CD4-positive, alpha-beta T cell (primary cell): ENCODE measurements at regions not wholly inside any gene's neighbourhood (a gene's known extent, or its start where the extent isn't known, plus 50 kb on each side); places are given as distances from the start of the nearest gene placed in this dataset.

Experiments
- ATAC-seq: fragments of 200-7000 bp; cut with Tn5 transposase; one replicate; pipeline ENCODE4 v1.10.0; 2022; ENCODE audit warnings: mild to moderate bottlenecking; ENCODE audit not compliant: poor library complexity
- CTCF ChIA-PET: fragments of 350-600 bp; sonication (Branson Sonifier 250); formaldehyde crosslinking; loops from one replicate; lab custom pipeline; 2021; ENCODE audit warnings: antibody characterized with exemption, inconsistent platforms; lab: Charles Lee
- POLR2A ChIA-PET: fragments of 350-600 bp; sonication (Branson Sonifier 250); formaldehyde crosslinking; loops from one replicate; lab custom pipeline; 2021; ENCODE audit warnings: antibody characterized with exemption, inconsistent platforms; lab: Charles Lee
- DNase-seq, 14 experiments: peaks; one replicate each; pipeline ENCODE4 v3.0.0-alpha.2; 2013 to 2020; ENCODE audit warnings: mixed read lengths in 2 of 14
- H3K27ac ChIP-seq, 2 donors: one replicate each; pipeline versions ENCODE4 v1.5.1 to v1.7.0; 2013; ENCODE audit warnings: low read length in 2 of 2, low read depth in 1 of 2, mild to moderate bottlenecking in 1 of 2
- H3K27me3 ChIP-seq, 2 experiments: 1 replicate in 1 of 2; 2 replicates in 1 of 2; pipeline versions ENCODE4 v1.6.1 to v1.7.0; 2013; ENCODE audit warnings: low read length in 2 of 2, control low read depth in 1 of 2, mild to moderate bottlenecking in 1 of 2, moderate library complexity in 1 of 2; ENCODE audit not compliant: insufficient read depth in 2 of 2, control insufficient read depth in 1 of 2
- H3K36me3 ChIP-seq: one replicate; pipeline ENCODE4 v1.6.1; 2013; ENCODE audit warnings: low read length, control low read depth; ENCODE audit not compliant: insufficient read depth
- H3K4me1 ChIP-seq: one replicate; pipeline ENCODE4 v1.6.1; 2013; ENCODE audit warnings: low read length, control low read depth; ENCODE audit not compliant: insufficient read depth
- H3K4me3 ChIP-seq: one replicate; pipeline ENCODE4 v1.5.1; 2013; ENCODE audit warnings: mild to moderate bottlenecking, low read length, moderate library complexity
- H3K9me3 ChIP-seq, 2 experiments: 1 replicate in 1 of 2; 2 replicates in 1 of 2; pipeline versions ENCODE4 v1.6.1 to v1.7.0; 2013; ENCODE audit warnings: low read length in 2 of 2, mild to moderate bottlenecking in 2 of 2, control low read depth in 1 of 2, moderate library complexity in 1 of 2; ENCODE audit not compliant: control insufficient read depth in 1 of 2, insufficient read depth in 1 of 2
- H3K27ac Mint-ChIP-seq: one replicate; pipeline ENCODE4 v1.8.0; 2020; ENCODE audit warnings: mixed read lengths
- H3K27me3 Mint-ChIP-seq: one replicate; pipeline ENCODE4 v1.8.0; 2021; ENCODE audit warnings: mixed read lengths
- H3K36me3 Mint-ChIP-seq: one replicate; pipeline ENCODE4 v1.8.0; 2021; ENCODE audit warnings: low read depth, mixed read lengths
- H3K4me1 Mint-ChIP-seq: one replicate; pipeline ENCODE4 v1.8.0; 2021; ENCODE audit warnings: low read depth, mixed read lengths
- H3K4me3 Mint-ChIP-seq: one replicate; pipeline ENCODE4 v1.8.0; 2020; ENCODE audit warnings: mild to moderate bottlenecking, mixed read lengths
- H3K9me3 Mint-ChIP-seq: one replicate; pipeline ENCODE4 v1.8.0; 2020; ENCODE audit warnings: mixed read lengths
- intact Hi-C, 2 experiments: fragments of 100-400 bp; cut with DNase I in 1 of 2; cut with micrococcal nuclease in 1 of 2; formaldehyde crosslinking; loops; one replicate each; pipeline versions ENCODE4 v1.15.1 to v1.9.0; 2023 to 2025; cut with DNase I, micrococcal nuclease
- TF ChIP-seq, protein P1 (sequence below): fragments of 200-600 bp; IDR thresholded peaks from one replicate; pipeline ENCODE4 v1.8.0; 2022; ENCODE audit warnings: antibody characterized with exemption, mild to moderate bottlenecking

DNA sequence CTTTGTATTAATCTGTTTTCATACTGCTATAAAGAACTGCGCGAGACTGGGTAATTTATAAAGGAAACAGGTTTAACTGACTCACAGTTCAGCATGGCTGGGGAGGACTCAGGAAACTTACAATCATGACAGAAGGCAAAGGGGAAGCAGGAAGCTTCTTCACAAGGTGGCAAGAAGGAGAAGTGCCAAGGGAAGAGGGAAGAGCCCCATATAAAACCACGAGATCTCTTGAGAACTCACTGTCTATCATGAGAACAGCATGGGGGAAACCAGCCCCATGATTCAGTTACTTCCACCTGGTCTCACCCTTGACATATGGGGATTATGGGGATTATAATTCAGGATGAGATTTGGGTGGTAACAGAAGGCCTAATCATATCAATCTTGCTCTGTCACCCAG lies 60.9 kb upstream of the CHD1 start:
- no peak overlapping the region for H3K4me3 Mint-ChIP-seq
- ChIA-PET CTCF (no interaction called here), POLR2A (no interaction called here)
- no peak overlapping the region for H3K4me3 ChIP-seq
- H3K27me3 ChIP-seq = no peaks in the 10 kb centered on the region
- no peaks in the 10 kb centered on the region for H3K36me3 Mint-ChIP-seq
- H3K4me1 ChIP-seq = no peaks in the 10 kb centered on the region
- ATAC-seq (no peak), DNase-seq (peak in 3 of 14 experiments; percentile 5 to 50 (median 34))
- H3K27me3 Mint-ChIP-seq = no peaks in the 10 kb centered on the region
- H3K4me1 Mint-ChIP-seq = peaks cover 20% of the 10 kb centered on the region
- no peaks in the 10 kb centered on the region for H3K9me3 Mint-ChIP-seq
- H3K9me3 ChIP-seq = no peaks in the 10 kb centered on the region
- intact Hi-C loops = no loop called here
- no peak overlapping the region for H3K27ac Mint-ChIP-seq
- H3K27ac ChIP-seq = no peak overlapping the region
- H3K36me3 ChIP-seq = no peaks in the 10 kb centered on the region
- TF ChIP-seq, protein P1, sequence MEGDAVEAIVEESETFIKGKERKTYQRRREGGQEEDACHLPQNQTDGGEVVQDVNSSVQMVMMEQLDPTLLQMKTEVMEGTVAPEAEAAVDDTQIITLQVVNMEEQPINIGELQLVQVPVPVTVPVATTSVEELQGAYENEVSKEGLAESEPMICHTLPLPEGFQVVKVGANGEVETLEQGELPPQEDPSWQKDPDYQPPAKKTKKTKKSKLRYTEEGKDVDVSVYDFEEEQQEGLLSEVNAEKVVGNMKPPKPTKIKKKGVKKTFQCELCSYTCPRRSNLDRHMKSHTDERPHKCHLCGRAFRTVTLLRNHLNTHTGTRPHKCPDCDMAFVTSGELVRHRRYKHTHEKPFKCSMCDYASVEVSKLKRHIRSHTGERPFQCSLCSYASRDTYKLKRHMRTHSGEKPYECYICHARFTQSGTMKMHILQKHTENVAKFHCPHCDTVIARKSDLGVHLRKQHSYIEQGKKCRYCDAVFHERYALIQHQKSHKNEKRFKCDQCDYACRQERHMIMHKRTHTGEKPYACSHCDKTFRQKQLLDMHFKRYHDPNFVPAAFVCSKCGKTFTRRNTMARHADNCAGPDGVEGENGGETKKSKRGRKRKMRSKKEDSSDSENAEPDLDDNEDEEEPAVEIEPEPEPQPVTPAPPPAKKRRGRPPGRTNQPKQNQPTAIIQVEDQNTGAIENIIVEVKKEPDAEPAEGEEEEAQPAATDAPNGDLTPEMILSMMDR = no peak

DNA sequence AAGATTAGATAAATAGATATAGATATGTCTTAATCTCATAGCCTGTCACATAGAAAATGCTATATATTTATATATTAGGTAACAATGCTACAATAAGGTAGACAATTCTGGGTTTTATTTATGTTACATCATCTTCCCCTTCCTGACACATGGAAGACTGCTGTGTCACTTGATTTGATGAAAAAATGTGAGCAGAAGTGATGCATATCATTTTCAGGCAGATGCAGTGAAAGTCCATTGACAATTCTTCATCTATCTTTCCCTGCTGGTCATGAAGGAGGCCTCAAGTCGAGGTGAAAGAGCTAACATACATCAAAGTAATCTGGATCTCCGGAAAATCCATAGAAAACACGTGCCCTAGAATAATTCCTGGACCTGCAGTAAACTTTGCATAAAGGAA lies 57.8 kb upstream of the CHD1 start:
- no peaks in the 10 kb centered on the region for H3K9me3 Mint-ChIP-seq
- POLR2A ChIA-PET = no interaction called here
- TF ChIP-seq, protein P1 = no peak

DNA sequence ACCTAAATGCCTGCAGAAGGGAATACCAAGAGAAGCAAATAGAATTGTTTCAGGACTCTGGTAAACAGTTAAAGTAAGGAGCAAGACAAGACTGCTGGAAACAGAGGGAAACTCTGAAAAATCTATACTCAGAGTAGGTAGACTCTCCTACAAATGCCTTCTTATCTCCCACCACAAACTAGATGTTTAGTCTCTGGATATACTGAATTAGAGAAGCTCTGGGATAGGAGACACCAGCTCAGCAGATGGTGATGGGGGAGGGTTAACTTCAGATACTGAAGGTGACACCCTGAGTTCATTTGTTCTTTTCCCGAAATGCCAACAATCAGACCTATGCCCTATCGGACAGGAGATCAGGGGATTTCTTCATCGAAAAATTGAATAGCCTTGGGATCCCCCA lies 54.1 kb upstream of the CHD1 start:
- Mint-ChIP-seq H3K4me3 (no peak overlapping the region), H3K9me3 (no peaks in the 10 kb centered on the region), H3K36me3 (no peaks in the 10 kb centered on the region), H3K4me1 (peaks cover under 1% of the 10 kb centered on the region), H3K27me3 (no peaks in the 10 kb centered on the region), H3K27ac (no peak overlapping the region)
- DNase-seq (no peak), ATAC-seq (no peak)
- intact Hi-C loops = loop anchor here in 1 of 2 experiments (1.0 kb wide), 1 partner anchor 39 kb away; no protein-coding TSS in a partner anchor
- no peaks in the 10 kb centered on the region for H3K27me3 ChIP-seq
- TF ChIP-seq, protein P1 = no peak
- H3K36me3 ChIP-seq = no peaks in the 10 kb centered on the region
- POLR2A ChIA-PET = no interaction called here
- CTCF ChIA-PET = no interaction called here
- H3K4me1 ChIP-seq = no peaks in the 10 kb centered on the region
- H3K4me3 ChIP-seq = no peak overlapping the region
- H3K9me3 ChIP-seq = no peaks in the 10 kb centered on the region
- H3K27ac ChIP-seq = no peak overlapping the region

More for the DNA sequence above, 57.8 kb upstream of the CHD1 start:
- Mint-ChIP-seq H3K4me3 (no peak overlapping the region), H3K27ac (no peak overlapping the region), H3K36me3 (no peaks in the 10 kb centered on the region), H3K27me3 (no peaks in the 10 kb centered on the region), H3K4me1 (peaks cover 12% of the 10 kb centered on the region)
- no peak overlapping the region for H3K4me3 ChIP-seq
- ATAC-seq (no peak), DNase-seq (no peak)
- no peaks in the 10 kb centered on the region for H3K4me1 ChIP-seq
- H3K36me3 ChIP-seq = no peaks in the 10 kb centered on the region
- intact Hi-C loops = no loop called here
- CTCF ChIA-PET = no interaction called here
- no peak overlapping the region for H3K27ac ChIP-seq
- no peaks in the 10 kb centered on the region for H3K9me3 ChIP-seq
- no peaks in the 10 kb centered on the region for H3K27me3 ChIP-seq
